NCI-H2029 treated with DMSO at 0.1 percent for 48 hours (cell line): ENCODE measurements at regions not wholly inside any gene's neighbourhood (a gene's known extent, or its start where the extent isn't known, plus 50 kb on each side); places are given as distances from the start of the nearest gene placed in this dataset.

ENCODE experiments used
- DNase-seq: peaks from one replicate; lab custom pipeline; 2025; lab: John Stamatoyannopoulos, UW

DNA sequence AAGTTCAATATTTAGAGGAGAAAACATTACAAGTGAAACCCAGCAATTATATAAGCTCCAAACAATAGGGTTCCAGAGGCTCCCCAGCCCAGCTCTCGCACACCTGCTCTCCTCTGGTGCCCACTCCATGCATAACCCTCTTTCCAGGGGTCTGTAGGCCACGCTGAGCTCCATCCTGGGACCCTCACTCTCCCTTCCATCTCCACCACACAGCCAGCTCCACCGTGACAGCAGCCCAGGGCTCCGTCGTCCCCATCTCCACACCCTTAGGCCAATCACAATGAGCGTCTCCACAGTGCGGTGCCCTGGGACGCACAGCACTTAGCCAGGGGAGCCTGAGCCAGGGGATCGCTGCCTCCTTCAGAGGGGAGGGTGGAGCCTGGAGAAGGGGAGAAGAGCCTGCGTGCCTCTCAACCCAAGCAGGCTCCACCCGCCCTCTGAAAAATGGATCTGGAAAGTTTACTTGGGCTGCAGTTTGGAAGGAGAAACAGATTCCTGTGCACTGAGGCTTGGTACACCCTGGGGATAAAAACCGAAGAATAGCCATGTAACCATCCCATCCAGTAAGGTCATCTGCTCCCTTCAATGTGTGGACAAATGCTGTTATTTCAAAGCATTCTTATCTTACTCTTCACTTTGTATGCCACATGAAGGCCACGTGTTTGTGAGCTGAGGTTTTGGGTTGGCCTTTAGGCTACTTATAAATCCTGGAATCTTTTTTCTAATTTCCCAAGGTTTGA is 72.4 kb upstream of the GGTLC1 start:
- no peak for DNase-seq

DNA sequence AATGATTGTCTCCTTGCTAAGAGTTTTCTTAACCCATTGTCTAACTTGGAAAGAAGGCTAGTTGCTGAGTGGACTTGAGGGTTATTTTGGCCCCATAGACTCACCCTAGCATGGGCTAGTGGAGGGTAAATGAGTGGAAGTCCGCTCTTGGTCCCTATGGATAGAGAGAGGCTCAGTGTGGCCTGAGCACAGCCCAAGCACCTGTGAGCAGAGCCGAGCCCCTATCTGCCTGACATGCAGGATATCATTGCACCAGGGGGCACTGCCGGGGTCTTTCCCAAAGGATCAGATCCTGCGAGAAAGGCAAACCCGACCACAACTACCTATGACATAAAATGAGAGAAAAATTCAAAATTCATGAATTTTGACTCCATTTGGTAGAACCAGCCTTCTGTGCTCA is 70.6 kb upstream of the GGTLC1 start:
- DNase-seq: no peak

DNA sequence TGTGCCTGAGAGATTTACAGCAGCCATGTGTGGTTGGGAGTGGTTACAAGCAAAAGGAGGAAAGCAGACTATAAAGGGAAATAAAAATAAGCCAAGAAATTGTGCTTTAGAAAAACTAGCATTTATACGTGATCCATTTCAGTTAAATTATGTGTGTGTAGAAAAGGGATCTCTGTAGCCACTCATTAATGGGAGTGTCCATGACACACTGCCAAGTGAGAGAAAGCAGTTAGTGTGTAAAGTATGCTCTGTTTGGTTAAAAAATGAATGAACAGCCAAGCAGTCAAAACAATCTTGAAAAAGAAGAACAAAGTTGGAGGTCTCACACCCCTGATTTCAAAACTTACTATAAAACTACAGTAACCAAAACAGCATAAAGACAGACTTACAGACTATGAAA is 67.9 kb upstream of the GGTLC1 start:
- DNase-seq: no peak

GRCh38 chr20:24052599-24053275 is 64.2 kb upstream of the GGTLC1 start:
- no peak for DNase-seq

- DNase-seq: no peak
These were observed 62.6 kb upstream of the GGTLC1 start for GRCh38 chr20:24051160-24051559.

DNA sequence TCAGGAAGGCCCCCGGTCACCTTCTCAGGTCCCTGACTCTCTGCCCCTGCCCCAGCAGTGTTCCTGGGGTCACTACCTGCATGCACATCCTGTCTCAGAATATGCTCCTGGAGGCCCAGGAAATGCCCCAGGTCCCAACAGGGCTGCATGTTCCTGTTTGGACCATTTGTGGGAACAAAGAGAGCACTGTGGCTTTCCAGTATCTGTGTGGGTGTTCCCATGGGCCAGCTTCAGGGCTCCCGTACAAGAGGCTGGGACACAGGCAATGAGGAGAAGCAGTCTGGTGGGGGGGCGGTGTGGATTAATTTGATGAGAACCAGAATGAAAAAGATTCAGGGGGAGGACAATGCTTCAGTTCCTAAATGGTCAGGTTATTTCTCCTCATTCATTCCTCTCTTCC is 61.5 kb upstream of the GGTLC1 start:
- no peak for DNase-seq

- no peak for DNase-seq
These were observed 60.5 kb upstream of the GGTLC1 start for GRCh38 chr20:24049081-24049480.

DNA sequence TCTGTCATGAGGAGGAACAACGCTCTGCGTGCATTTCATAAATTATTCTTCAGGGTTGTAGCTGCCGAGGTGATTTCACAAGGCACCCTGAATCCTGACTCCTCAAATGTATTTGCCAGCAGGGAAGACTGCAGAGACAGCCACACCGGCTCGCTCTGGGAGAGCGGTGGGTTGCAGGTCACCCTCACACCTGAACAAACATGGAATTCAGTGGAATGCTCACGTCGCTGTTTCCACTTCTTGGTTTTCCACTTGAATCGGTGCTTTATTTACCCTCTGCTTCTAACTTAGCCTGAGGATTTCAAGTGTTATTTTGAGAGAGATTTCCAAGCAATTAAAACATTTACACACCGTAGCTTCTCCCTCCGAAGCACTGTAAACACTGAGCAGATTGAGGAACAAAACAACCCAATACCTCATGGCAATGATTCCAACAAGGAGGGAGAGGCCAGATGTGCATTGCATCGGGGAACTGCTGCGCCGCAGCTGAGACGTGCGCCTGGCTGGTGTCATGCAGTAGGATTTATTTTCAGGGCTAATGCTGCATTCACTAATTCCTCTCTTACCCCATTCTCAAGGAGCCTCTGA is 59.5 kb upstream of the GGTLC1 start:
- DNase-seq: peak; percentile 18

GRCh38 chr20:24046888-24047287 is 58.3 kb upstream of the GGTLC1 start:
- no peak for DNase-seq

DNA sequence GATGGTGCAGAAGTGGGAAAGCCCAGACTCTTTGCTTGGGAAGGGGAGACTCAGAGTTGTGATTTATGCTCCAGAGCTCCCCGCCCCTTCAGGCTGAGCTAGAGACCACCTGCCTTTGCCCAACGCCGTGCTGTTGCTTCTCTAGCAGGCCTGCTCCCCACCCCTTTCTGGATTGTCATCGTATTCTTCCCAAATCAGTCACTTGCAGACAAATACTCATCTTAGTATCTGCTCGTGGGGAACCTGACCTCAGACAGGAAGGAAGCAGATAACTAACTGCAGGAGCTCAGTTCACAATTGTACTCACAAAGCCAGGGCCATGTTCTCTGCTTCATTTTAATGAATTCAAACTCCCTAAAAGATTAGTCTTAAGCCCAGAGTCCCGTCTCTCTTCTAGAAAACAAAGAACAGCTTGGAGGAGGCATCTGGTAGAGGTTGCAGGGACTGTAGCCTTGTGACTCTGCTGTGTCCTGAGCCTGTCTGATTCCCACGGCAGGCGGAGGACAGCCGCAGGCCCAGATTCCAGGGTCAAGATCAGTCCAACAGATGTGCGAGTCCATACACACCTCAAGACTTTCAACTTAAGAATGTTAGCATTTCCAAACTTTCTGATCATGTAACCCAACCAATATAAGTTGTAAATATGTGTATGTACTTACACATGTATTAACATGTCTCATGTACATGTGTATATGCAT is 57.2 kb upstream of the GGTLC1 start:
- DNase-seq: no peak

DNA sequence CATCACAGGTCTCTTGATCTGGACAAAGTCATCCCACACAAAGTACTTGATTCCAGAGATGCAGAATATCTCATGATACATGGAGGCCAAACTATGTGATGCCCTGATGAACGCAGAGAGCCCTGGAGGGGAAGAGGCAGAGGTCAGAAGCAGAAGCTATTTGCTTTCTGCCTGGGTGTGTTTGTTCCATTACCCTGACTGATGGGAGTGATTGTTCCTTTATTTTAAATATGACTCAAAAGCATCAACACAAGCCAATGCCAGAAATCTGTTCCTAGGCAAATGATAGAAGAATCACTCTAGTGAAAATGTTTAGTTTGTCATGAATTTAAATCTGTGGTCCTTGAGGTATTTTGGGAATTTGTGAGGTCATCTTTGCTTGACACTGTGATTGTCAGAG is 54.7 kb upstream of the GGTLC1 start:
- no peak for DNase-seq

DNA sequence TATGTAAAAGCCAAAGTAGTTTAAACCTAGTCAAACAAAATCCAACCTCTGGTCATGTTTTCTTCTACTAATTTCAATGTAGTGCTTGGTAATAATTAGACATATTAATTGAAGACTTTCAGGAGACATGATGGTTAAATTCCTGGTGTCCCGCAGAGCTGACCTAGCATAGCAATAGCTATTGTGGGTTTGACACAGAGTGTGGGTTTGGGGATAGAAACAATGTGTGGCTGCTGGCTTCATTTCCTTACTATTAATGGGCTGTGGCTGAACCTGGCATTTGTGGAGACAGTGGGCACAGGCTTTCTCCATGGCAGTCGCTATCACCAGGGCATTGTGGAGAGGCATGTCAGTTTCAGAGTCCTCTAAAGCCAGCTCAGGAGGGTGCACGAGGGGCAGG is 54.1 kb upstream of the GGTLC1 start:
- no peak for DNase-seq

GRCh38 chr20:24040896-24041459 is 52.4 kb upstream of the GGTLC1 start:
- DNase-seq: no peak

GRCh38 chr20:24039196-24039595 is 50.6 kb upstream of the GGTLC1 start:
- DNase-seq: no peak
